ENCODE measurements at regions not wholly inside any gene's neighbourhood (a gene's known extent, or its start where the extent isn't known, plus 50 kb on each side); places are given as distances from the start of the nearest gene placed in this dataset.
A peak's percentile ranks its signal among the peaks of the same experiment; 100 is the strongest.

DNA sequence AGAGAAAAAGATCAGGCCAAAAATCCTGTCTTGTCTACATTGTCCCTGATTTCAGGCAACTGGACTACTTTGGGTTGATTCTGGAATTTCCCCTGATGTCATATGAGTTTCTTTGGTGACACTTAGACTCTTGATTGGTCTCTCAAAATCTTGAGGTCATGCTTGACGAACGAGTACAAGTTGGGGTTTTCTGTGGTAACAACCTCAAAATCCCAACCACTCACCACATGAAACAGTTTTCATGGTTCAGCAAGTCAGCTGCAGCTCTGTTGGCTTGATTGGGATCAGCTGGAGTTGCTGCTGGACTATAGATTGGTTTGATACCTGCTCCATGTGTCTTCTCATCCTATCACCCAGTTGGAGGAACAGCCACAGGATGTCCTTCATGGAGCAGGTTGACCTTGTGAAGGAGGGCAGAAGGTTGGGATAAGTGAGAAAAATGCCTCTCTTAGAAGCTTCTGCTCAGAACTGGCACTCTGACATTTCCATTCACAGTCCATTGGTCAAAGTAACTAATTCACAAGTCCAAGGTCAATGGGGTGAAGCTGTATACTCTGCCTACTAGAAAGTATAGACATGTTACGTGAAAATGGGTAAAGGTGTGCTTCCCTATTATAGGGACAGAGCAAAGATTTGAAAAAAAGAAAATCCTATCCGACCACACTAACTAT lies 284.5 kb downstream of the SH3GL2 start (continued):
- TF ChIP-seq, protein P1, sequence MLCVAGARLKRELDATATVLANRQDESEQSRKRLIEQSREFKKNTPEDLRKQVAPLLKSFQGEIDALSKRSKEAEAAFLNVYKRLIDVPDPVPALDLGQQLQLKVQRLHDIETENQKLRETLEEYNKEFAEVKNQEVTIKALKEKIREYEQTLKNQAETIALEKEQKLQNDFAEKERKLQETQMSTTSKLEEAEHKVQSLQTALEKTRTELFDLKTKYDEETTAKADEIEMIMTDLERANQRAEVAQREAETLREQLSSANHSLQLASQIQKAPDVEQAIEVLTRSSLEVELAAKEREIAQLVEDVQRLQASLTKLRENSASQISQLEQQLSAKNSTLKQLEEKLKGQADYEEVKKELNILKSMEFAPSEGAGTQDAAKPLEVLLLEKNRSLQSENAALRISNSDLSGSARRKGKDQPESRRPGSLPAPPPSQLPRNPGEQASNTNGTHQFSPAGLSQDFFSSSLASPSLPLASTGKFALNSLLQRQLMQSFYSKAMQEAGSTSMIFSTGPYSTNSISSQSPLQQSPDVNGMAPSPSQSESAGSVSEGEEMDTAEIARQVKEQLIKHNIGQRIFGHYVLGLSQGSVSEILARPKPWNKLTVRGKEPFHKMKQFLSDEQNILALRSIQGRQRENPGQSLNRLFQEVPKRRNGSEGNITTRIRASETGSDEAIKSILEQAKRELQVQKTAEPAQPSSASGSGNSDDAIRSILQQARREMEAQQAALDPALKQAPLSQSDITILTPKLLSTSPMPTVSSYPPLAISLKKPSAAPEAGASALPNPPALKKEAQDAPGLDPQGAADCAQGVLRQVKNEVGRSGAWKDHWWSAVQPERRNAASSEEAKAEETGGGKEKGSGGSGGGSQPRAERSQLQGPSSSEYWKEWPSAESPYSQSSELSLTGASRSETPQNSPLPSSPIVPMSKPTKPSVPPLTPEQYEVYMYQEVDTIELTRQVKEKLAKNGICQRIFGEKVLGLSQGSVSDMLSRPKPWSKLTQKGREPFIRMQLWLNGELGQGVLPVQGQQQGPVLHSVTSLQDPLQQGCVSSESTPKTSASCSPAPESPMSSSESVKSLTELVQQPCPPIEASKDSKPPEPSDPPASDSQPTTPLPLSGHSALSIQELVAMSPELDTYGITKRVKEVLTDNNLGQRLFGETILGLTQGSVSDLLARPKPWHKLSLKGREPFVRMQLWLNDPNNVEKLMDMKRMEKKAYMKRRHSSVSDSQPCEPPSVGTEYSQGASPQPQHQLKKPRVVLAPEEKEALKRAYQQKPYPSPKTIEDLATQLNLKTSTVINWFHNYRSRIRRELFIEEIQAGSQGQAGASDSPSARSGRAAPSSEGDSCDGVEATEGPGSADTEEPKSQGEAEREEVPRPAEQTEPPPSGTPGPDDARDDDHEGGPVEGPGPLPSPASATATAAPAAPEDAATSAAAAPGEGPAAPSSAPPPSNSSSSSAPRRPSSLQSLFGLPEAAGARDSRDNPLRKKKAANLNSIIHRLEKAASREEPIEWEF (IDR thresholded peaks at IDR 0.05; ENCODE audit: insufficient replicate concordance, low read depth, low read length), result no peak
- peak; percentile 94 for TF ChIP-seq NFIC (IDR thresholded peaks at IDR 0.05; ENCODE audit: low read depth, low read length)
- TF ChIP-seq, protein P2, sequence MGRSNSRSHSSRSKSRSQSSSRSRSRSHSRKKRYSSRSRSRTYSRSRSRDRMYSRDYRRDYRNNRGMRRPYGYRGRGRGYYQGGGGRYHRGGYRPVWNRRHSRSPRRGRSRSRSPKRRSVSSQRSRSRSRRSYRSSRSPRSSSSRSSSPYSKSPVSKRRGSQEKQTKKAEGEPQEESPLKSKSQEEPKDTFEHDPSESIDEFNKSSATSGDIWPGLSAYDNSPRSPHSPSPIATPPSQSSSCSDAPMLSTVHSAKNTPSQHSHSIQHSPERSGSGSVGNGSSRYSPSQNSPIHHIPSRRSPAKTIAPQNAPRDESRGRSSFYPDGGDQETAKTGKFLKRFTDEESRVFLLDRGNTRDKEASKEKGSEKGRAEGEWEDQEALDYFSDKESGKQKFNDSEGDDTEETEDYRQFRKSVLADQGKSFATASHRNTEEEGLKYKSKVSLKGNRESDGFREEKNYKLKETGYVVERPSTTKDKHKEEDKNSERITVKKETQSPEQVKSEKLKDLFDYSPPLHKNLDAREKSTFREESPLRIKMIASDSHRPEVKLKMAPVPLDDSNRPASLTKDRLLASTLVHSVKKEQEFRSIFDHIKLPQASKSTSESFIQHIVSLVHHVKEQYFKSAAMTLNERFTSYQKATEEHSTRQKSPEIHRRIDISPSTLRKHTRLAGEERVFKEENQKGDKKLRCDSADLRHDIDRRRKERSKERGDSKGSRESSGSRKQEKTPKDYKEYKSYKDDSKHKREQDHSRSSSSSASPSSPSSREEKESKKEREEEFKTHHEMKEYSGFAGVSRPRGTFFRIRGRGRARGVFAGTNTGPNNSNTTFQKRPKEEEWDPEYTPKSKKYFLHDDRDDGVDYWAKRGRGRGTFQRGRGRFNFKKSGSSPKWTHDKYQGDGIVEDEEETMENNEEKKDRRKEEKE (IDR thresholded peaks at IDR 0.05), result no peak
- TF ChIP-seq CBX3 (IDR thresholded peaks at IDR 0.05; ENCODE audit: borderline replicate concordance, low read depth), result no peak
- peak; percentile 99 for TF ChIP-seq TCF7 (IDR thresholded peaks at IDR 0.05; ENCODE audit: borderline replicate concordance)
- TF ChIP-seq, protein P3, sequence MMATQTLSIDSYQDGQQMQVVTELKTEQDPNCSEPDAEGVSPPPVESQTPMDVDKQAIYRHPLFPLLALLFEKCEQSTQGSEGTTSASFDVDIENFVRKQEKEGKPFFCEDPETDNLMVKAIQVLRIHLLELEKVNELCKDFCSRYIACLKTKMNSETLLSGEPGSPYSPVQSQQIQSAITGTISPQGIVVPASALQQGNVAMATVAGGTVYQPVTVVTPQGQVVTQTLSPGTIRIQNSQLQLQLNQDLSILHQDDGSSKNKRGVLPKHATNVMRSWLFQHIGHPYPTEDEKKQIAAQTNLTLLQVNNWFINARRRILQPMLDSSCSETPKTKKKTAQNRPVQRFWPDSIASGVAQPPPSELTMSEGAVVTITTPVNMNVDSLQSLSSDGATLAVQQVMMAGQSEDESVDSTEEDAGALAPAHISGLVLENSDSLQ (IDR thresholded peaks at IDR 0.05), result peak; percentile 67
- TF ChIP-seq HDAC2 (IDR thresholded peaks at IDR 0.05), result no peak
- no peak for TF ChIP-seq ZZZ3 (IDR thresholded peaks at IDR 0.05; ENCODE audit: control insufficient read depth, insufficient read length, low read depth)
- no peak for TF ChIP-seq STAT3 (IDR thresholded peaks at IDR 0.05; ENCODE audit: low read depth, low read length)
- no peak for TF ChIP-seq JUND (IDR thresholded peaks at IDR 0.05; ENCODE audit: low read depth, low read length)
- TF ChIP-seq WRNIP1 (IDR thresholded peaks at IDR 0.05; ENCODE audit: borderline replicate concordance, low read depth, low read length), result no peak
- TF ChIP-seq LARP7 (IDR thresholded peaks at IDR 0.05), result no peak
- TF ChIP-seq, protein P4, sequence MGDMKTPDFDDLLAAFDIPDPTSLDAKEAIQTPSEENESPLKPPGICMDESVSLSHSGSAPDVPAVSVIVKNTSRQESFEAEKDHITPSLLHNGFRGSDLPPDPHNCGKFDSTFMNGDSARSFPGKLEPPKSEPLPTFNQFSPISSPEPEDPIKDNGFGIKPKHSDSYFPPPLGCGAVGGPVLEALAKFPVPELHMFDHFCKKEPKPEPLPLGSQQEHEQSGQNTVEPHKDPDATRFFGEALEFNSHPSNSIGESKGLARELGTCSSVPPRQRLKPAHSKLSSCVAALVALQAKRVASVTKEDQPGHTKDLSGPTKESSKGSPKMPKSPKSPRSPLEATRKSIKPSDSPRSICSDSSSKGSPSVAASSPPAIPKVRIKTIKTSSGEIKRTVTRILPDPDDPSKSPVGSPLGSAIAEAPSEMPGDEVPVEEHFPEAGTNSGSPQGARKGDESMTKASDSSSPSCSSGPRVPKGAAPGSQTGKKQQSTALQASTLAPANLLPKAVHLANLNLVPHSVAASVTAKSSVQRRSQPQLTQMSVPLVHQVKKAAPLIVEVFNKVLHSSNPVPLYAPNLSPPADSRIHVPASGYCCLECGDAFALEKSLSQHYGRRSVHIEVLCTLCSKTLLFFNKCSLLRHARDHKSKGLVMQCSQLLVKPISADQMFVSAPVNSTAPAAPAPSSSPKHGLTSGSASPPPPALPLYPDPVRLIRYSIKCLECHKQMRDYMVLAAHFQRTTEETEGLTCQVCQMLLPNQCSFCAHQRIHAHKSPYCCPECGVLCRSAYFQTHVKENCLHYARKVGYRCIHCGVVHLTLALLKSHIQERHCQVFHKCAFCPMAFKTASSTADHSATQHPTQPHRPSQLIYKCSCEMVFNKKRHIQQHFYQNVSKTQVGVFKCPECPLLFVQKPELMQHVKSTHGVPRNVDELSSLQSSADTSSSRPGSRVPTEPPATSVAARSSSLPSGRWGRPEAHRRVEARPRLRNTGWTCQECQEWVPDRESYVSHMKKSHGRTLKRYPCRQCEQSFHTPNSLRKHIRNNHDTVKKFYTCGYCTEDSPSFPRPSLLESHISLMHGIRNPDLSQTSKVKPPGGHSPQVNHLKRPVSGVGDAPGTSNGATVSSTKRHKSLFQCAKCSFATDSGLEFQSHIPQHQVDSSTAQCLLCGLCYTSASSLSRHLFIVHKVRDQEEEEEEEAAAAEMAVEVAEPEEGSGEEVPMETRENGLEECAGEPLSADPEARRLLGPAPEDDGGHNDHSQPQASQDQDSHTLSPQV (IDR thresholded peaks at IDR 0.05), result no peak; the same call in 1 of the 2 replicates
- TF ChIP-seq SRF (IDR thresholded peaks at IDR 0.05; ENCODE audit: low read depth in 2 of 2, low read length in 2 of 2), result no peak
- peak; percentile 77; the same call in 1 of the 2 replicates for TF ChIP-seq TCF3 (IDR thresholded peaks at IDR 0.05; ENCODE audit: borderline replicate concordance, insufficient read depth, low read depth, low read length)
- TF ChIP-seq CHD2 (IDR thresholded peaks at IDR 0.05; ENCODE audit: borderline replicate concordance, low read depth, low read length), result no peak
- TF ChIP-seq POLR2AphosphoS2 (IDR thresholded peaks at IDR 0.05; ENCODE audit: low read depth, low read length), result no peak
